AG09319 (cell line): ENCODE measurements at regions not wholly inside any gene's neighbourhood (a gene's known extent, or its start where the extent isn't known, plus 50 kb on each side); places are given as distances from the start of the nearest gene placed in this dataset.

ENCODE experiments used
- DNase-seq: peaks from one replicate; pipeline ENCODE4 v3.0.0-alpha.2; 2010; ENCODE audit warnings: low read depth; ENCODE audit errors: extremely low read depth
- TF ChIP-seq, protein P1 (sequence below): IDR thresholded peaks from 2 replicates; pipeline ENCODE4 v1.5.1; 2011; ENCODE audit warnings: low read depth, mild to moderate bottlenecking, inconsistent platforms, low read length, moderate library complexity

DNA sequence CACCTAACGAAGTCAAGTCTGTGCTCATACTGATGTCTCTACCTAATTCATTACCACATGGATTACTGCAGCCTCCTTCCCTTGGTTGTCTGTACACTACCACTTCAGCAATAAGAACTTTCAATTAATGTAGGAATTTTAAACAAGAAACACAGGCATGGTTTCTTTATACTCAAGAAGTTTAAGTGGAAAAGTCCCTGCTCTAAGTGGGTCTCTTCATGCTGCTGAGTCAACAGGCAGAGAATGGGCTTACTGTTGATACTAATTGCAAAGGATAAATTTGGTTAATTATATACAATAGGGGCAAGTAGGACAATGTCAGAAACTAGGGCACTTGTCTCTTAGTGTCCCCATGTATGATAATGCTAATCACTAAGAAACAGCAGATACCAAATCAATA is 392.6 kb downstream of the DSEL start:
- TF ChIP-seq, protein P1, sequence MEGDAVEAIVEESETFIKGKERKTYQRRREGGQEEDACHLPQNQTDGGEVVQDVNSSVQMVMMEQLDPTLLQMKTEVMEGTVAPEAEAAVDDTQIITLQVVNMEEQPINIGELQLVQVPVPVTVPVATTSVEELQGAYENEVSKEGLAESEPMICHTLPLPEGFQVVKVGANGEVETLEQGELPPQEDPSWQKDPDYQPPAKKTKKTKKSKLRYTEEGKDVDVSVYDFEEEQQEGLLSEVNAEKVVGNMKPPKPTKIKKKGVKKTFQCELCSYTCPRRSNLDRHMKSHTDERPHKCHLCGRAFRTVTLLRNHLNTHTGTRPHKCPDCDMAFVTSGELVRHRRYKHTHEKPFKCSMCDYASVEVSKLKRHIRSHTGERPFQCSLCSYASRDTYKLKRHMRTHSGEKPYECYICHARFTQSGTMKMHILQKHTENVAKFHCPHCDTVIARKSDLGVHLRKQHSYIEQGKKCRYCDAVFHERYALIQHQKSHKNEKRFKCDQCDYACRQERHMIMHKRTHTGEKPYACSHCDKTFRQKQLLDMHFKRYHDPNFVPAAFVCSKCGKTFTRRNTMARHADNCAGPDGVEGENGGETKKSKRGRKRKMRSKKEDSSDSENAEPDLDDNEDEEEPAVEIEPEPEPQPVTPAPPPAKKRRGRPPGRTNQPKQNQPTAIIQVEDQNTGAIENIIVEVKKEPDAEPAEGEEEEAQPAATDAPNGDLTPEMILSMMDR: no peak
- DNase-seq: no peak

DNA sequence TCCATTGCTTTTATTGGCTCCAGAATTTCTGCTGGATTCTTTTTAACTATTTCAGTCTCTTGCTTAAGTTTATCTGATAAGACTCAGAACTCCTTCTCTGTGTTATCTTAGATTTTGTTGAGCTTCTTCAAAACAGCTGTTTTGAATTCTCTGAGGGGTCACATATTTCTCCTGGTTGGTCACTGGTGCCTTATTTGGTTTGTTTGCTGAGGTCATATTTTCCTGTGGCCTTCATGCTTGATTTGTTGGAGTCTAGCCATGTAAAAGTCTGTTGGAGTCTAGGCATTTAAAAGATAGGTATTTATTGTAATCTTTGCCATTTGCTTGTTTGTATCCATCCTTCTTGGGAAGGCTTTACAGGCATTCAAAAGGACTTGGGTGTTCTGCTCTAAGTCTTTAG is 398.7 kb downstream of the DSEL start:
- TF ChIP-seq, protein P1: no peak

DNA sequence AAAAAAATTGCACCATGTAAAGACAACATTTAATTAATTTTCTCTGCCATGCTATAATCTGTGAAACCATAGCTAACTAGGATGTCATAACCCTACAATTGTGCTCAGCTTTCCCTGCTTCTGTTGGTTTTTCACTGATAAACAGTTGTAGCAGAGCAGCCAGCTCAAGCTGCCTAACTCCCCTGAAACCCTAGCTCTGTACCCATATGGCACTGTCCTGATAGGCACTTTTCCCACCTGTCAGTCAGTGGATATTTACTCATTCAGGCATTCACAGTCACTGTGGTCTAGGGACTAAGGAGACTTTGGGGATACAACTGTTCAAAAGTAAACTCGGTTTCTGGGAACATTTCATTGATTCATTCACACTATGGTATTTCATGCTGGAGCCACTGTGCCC is 407.0 kb downstream of the DSEL start:
- no peak for DNase-seq
- TF ChIP-seq, protein P1: no peak

More for the DNA sequence above, 398.7 kb downstream of the DSEL start:
- peak; percentile 1 for DNase-seq

DNA sequence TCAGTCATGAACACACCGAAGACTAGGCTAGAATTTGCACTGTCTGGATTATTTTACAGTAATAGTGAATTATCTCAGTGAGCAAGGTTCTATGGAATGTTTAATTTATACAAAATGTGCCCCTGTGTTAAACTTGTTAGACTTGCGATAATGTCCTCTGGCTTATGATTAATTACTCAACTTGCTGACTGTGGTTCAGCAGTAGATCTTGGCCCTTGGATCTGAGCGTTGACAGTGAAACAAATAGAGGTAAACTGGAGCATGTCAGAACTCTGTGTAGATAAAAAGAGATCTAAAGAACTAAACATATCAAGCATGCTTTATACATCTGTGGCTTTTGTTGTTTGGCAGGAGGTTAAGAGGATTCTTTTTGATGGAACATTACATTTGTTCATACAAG is 407.6 kb downstream of the DSEL start:
- DNase-seq: no peak
- TF ChIP-seq, protein P1: no peak

DNA sequence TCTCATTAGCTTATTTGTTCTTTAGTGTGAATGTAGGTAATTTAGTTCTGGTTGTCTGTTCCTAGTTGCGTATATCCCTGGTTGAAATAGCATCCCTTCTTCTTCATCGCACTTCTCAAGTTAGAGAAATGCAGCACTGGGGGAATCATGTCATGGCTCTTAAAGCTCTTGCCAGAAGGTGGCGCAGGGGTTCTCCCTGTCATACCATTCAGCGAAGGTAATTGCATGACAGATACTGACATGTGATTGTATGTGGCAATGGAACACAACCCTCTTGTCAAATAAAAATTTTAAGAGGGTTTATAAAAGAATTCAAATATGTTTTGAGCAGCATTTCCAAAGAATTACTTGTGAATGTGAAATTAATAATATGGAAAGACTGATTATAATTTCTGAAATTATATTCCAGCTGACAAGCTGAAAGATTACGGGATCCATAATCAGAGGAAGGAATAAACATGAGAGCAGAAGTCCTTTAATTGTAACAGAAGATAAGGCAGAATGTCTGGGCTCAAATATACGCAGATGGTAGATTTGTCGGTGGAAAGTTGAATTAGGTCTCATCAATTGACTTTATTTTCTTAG is 411.7 kb downstream of the DSEL start:
- TF ChIP-seq, protein P1: peak; percentile 87
- peak; percentile 29 for DNase-seq

DNA sequence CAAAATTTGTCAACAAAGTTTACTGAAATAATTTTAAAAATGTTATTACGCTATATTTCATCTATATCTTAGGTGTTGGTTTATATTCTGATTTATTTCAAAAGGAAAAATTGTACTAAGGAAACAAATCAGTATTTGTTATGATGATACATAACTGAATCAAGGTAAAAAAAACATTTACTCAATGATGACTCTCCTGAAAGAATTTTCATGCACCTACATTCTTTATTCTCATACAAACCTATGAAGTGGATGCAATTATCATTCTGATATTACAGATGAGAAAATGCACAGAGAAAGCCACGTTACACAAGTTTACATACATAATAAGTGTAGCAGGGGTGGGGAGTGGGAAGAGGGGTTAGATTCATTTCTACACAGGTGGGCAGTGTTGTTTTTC is 422.4 kb downstream of the DSEL start:
- TF ChIP-seq, protein P1: no peak
- DNase-seq: no peak

DNA sequence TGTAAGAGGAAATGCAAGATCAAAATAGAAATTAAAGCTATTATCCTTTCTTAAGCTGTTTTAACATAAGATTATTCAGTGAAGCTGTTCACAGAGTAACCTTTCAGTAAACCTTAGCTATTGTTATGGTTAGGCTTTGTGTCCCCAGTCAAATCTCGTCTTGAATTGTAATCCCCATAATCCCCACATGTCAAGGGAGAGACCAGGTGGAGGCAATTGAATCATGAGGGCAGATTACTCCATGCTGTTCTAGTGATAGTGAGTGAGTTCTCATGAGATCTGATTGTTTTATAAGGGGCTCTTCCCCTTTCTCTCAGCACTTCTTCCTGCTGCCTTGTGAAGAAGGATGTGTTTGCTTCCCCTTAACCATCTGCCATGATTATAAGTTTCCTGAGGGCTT is 424.4 kb downstream of the DSEL start:
- TF ChIP-seq, protein P1: no peak
- DNase-seq: no peak
